Left ventricle myocardium superior (tissue), 1 donor: ENCODE measurements at regions not wholly inside any gene's neighbourhood (a gene's known extent, or its start where the extent isn't known, plus 50 kb on each side); places are given as distances from the start of the nearest gene placed in this dataset.
"Not testable (repeated sequence)": the region's sequence is repeated elsewhere in the genome, so short reads cannot be mapped to it uniquely, and the experiment has no call there.

Experiments used
- ATAC-seq: fragments of 200-7000 bp; cut with Tn5 transposase; one replicate; pipeline ENCODE4 v1.9.1; 2020; ENCODE audit warnings: mild to moderate bottlenecking, moderate library complexity
- DNase-seq: peaks from one replicate; pipeline ENCODE4 v3.0.0-alpha.2; 2020
- intact Hi-C: fragments of 100-400 bp; cut with micrococcal nuclease; formaldehyde crosslinking; loops from one replicate; pipeline ENCODE4 v1.11.0; 2022
- donor health status: DM: no; HTN: yes; CAD: no; lungs with severe emphysema.

DNA sequence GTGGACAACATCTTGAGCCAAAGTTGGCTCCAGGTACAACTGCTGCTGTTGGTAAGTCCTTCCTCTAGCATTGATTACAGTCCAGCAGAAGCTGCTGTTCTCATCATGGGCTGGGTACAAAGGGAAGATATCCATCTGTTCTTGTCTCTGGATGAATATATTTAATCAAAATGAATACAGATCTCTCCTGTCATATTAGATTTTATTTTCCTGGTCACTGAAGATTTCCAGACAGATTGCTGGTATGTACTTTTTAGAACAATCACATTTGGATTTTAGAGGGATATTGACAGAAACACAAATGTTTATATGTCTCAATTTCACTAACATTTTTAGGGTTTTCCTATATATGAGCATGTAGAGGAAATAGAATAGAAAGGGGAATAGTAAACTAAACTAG lies 155.4 kb upstream of the FHL2 start:
- ATAC-seq: no peak
- intact Hi-C loops: no loop called here
- no peak for DNase-seq

DNA sequence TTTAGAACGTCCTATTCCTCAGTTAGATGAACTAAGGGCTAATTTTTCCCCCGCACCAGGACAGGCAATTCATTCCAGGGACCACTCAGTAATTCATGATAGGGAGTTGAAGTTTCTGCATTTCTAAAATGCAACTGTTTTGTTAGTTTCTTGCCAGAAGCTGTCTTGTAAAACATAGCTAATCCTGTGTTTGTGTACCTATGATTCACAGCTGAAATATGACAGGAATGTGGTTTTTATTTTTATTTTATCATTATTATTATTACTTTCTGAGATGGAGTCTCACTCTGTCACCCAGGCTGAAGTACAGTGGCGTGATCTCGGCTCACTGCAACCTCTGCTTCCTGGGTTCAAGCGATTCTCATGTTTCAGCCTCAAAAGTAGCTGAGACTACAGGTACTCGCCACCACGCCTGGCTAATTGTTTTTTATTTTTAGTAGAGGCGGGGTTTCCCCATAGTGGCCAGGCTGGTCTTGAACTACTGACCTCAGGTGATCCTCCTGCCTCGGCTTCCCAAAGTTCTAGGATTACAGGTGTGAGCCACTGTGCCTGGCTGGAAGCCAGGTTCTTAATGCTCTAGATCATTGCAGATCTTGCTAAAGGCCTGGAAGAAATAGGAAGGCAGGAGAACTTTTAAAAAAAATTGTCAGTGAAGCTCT lies 154.8 kb upstream of the FHL2 start:
- DNase-seq: no peak
- ATAC-seq: no peak
- intact Hi-C loops: no loop called here

GRCh38 chr2:105546628-105546974 lies 147.8 kb upstream of the FHL2 start:
- ATAC-seq: peak; percentile 27
- intact Hi-C loops: no loop called here
- no peak for DNase-seq

- intact Hi-C loops: no loop called here
- peak; percentile 70 for DNase-seq
- ATAC-seq: peak; percentile 80
Measured at GRCh38 chr2:105545730-105546627, 147.1 kb upstream of the FHL2 start.

GRCh38 chr2:105544591-105545377 lies 145.9 kb upstream of the FHL2 start:
- no peak for ATAC-seq
- intact Hi-C loops: no loop called here
- DNase-seq: no peak

GRCh38 chr2:105541189-105542050 lies 142.6 kb upstream of the FHL2 start:
- intact Hi-C loops: no loop called here
- ATAC-seq: no peak
- DNase-seq: no peak

DNA sequence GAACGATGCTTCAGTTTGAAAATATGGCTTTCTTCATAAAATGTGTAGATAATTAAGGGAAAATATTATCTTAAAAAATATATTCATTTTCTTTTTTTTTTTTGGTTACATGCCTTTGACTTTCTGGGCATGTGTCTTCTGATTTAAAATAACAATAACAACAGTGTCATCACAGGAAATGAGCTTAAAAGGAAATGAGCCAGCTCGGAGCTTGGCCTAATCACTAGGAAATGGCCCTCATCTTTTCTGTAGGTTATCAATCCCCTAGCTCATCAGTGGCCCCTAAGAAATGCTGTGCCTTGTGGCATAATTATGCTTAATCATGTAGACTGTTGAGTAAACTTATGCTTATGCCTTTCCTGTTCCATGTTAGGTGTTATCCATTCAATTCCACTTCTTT lies 141.8 kb upstream of the FHL2 start:
- no peak for DNase-seq
- ATAC-seq: no peak
- intact Hi-C loops: no loop called here

- intact Hi-C loops: no loop called here
- ATAC-seq: no peak
- no peak for DNase-seq
Measured at GRCh38 chr2:105539331-105539730, 140.5 kb upstream of the FHL2 start.

- intact Hi-C loops: no loop called here
- no peak for DNase-seq
- ATAC-seq: no peak
Measured at GRCh38 chr2:105538840-105539239, 140.0 kb upstream of the FHL2 start.

DNA sequence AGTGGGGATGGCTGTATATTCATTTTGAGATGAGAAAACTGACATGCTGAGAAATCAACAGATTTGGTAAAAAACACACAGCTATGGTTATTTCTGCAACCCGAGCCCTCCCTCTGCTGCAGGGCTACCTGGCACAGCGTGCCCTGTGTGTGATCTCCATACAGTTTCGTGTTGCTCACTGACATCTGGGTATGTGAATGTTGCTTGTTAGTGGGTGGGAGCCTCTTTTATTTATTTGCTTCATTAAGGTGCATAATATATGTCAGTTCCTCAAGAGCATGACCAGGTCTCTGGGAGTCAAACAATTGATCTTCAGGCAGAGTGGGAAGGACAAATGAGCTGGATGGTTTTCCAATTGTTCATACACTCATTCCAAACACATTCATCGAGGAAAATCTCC lies 139.1 kb upstream of the FHL2 start:
- no peak for ATAC-seq
- intact Hi-C loops: no loop called here
- DNase-seq: no peak

DNA sequence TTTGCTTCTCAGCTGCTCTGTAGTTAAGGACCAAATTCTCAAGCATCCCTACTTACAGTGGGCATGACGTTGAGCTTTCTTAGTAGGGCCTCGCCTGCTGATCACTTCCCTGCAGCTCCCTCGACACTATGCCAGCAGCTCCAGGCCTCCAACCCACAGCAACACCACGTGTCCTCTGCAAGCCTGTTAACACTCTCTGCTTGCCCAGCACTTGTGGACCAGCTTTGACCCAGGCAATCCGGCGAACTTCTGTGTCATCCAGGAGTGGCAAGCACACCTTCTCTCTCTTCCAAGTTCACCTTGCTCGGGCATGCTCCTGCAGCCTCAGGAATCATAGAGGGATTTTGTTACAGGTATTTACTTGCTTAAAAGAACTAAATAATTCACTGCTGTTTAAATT lies 138.6 kb upstream of the FHL2 start:
- ATAC-seq (no peak), DNase-seq (no peak)
- intact Hi-C loops: no loop called here

- no peak for DNase-seq
- ATAC-seq: no peak
- intact Hi-C loops: no loop called here
Measured at GRCh38 chr2:105536175-105536574, 137.3 kb upstream of the FHL2 start.

- intact Hi-C loops: loop anchor here (10.0 kb wide), 1 partner anchor 184 kb away; no protein-coding TSS in a partner anchor
- DNase-seq, ATAC-seq: not testable (repeated sequence)
Measured at GRCh38 chr2:105529258-105529657, 130.4 kb upstream of the FHL2 start.

GRCh38 chr2:105526000-105526925 lies 127.4 kb upstream of the FHL2 start:
- intact Hi-C loops: loop anchor here (10.0 kb wide), 1 partner anchor 181 kb away; no protein-coding TSS in a partner anchor

GRCh38 chr2:105525201-105525600 lies 126.3 kb upstream of the FHL2 start:
- DNase-seq (no peak), ATAC-seq (no peak)
- intact Hi-C loops: loop anchor here (10.0 kb wide), 1 partner anchor 180 kb away; no protein-coding TSS in a partner anchor

More at GRCh38 chr2:105526000-105526925, 127.4 kb upstream of the FHL2 start:
- ATAC-seq: no peak
- no peak for DNase-seq

GRCh38 chr2:105522645-105523044 lies 123.8 kb upstream of the FHL2 start:
- DNase-seq (no peak), ATAC-seq (no peak)
- intact Hi-C loops: loop anchor here (5.0 to 10.0 kb wide), 2 partner anchors 150 to 178 kb away; no protein-coding TSS in a partner anchor

DNA sequence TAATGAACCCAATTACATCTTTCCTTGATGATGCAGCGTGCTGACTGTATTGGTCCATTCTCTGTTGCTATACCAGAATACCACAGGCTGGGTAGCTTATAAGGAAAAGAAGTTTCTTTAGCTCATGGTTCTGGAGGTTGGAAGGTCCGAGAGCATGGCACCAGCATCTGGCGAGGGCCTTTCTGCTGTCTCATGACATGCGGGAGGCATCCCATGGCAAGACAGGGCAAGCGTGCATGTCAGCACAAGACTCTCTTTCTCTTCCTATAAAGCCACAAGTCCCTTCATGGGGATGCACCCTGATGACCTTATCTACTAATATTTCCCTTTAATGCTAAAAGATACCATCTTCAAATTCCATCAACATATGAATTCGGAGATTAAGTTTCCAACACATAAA lies 122.8 kb upstream of the FHL2 start:
- intact Hi-C loops: loop anchor here (5.0 to 10.0 kb wide), 2 partner anchors 149 to 177 kb away; no protein-coding TSS in a partner anchor
- DNase-seq (no peak), ATAC-seq (no peak)

- intact Hi-C loops: loop anchor here (5.0 to 10.0 kb wide), 2 partner anchors 149 to 176 kb away; no protein-coding TSS in a partner anchor
- no peak for DNase-seq
- no peak for ATAC-seq
Measured at GRCh38 chr2:105521176-105521575, 122.3 kb upstream of the FHL2 start.
